Activated T-cell treated with anti-CD3 and anti-CD28 coated beads, Interleukin-2, amount 50 U/mL, for 24 hours (primary cell): ENCODE measurements at regions not wholly inside any gene's neighbourhood (a gene's known extent, or its start where the extent isn't known, plus 50 kb on each side); places are given as distances from the start of the nearest gene placed in this dataset.

ENCODE experiments used
- DNase-seq: peaks from one replicate; pipeline ENCODE4 v3.0.0-alpha.2; 2020
- H3K27ac Mint-ChIP-seq: 2 replicates; pipeline ENCODE4 v1.8.0; 2020; ENCODE audit warnings: mild to moderate bottlenecking, mixed read lengths
- H3K27me3 Mint-ChIP-seq: 2 replicates; pipeline ENCODE4 v1.8.0; 2020; ENCODE audit warnings: mixed read lengths
- H3K36me3 Mint-ChIP-seq: 2 replicates; pipeline ENCODE4 v1.8.0; 2020; ENCODE audit warnings: low read depth, mixed read lengths
- H3K4me1 Mint-ChIP-seq: 2 replicates; pipeline ENCODE4 v1.8.0; 2020; ENCODE audit warnings: low read depth, mixed read lengths
- H3K4me3 Mint-ChIP-seq: 2 replicates; pipeline ENCODE4 v1.8.0; 2020; ENCODE audit warnings: mild to moderate bottlenecking, moderate library complexity, mixed read lengths
- H3K9me3 Mint-ChIP-seq: 2 replicates; pipeline ENCODE4 v1.8.0; 2020; ENCODE audit warnings: mixed read lengths

DNA sequence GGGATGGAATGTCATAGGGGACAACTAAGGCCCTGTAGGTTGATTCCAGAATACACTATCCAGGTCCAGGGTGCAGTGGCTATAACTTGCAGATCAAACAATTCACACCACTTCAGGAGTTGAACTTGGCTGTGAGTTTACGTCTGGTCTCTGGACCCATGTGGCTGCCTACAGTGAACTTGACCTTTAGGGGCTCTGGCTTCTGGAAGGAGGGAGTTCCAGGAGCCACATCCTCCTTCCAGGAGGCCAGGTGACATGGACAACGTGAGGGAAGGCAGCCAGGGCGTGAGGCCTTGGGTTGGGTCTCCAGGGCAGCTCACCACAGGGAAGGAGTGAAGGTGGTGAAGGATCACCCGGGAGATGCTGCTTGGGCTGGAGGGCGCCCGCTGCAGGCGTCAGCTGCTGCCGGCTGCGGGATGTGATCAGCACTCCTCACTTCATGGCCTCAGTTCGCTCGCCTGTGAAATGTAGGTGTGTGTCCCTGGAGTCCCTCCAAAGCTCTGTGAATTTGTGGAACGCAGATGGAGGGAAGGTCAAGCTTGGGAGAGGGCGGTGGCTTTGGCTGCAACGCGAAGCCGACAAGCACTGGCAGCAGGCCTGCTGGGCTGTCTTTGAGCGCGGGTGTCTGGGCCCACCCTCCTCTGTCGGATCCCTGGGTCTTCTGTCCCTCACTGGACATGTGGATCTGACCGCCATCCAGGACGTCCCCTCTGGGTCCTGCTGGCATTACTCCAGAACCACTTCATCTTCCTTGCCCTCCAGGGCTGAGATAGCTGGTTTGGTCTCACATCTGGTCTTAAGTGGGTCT, 146.5 kb downstream of the GLI2 start:
- no peak overlapping the region for H3K27ac Mint-ChIP-seq
- H3K27me3 Mint-ChIP-seq, result peaks cover 11% of the 10 kb centered on the region
- H3K36me3 Mint-ChIP-seq, result no peaks in the 10 kb centered on the region
- DNase-seq, result no peak
- H3K9me3 Mint-ChIP-seq, result no peaks in the 10 kb centered on the region
- no peak overlapping the region for H3K4me3 Mint-ChIP-seq
- no peaks in the 10 kb centered on the region for H3K4me1 Mint-ChIP-seq

GRCh38 chr2:120883607-120884440, 148.2 kb downstream of the GLI2 start:
- H3K4me1 Mint-ChIP-seq, result no peaks in the 10 kb centered on the region
- peaks cover 10% of the 10 kb centered on the region for H3K27me3 Mint-ChIP-seq
- no peaks in the 10 kb centered on the region for H3K9me3 Mint-ChIP-seq
- H3K36me3 Mint-ChIP-seq, result no peaks in the 10 kb centered on the region
- DNase-seq, result no peak
- H3K27ac Mint-ChIP-seq, result no peak overlapping the region
- no peak overlapping the region for H3K4me3 Mint-ChIP-seq

DNA sequence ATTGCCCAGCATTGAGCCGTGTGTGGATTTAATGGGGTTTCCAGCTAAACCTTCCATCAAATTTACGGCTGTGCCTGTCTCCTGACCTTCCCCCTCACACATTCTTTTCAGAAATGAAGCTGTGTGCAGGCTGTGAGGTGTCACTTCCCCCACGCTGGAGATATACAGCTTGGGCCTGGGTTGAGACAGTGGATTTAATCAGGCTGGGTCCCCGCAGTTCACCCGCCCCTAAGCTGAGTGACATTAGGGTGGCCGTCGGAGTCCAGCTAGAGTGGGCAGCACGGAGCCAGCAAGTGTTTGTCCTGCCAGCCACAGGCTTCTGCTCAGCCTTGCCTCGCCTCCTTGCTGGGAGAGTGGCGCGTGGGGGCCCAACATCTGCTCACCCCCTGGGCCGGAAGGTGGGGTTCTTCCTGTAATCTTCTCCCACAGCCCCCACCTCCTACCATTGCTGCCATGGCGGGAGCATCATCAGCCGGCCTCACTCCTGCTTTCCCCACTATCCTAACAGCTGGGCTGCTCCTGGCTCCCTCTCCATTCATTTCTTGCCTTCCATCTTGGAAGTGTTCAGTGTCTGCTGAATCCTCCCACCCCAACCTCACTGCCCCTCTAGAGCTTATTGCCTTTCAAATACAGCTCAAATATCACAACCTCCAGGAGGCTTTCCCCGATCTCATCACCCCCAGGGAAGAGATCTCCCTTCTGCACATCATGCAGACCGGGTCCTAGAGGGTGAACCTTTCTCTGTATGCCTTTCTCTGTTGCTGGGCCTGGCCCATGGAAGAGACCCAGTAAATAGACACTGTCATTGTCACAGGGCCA, 149.0 kb downstream of the GLI2 start:
- Mint-ChIP-seq H3K9me3 (no peaks in the 10 kb centered on the region), H3K4me1 (no peaks in the 10 kb centered on the region), H3K4me3 (no peak overlapping the region), H3K27ac (no peak overlapping the region), H3K36me3 (no peaks in the 10 kb centered on the region), H3K27me3 (peaks cover 8% of the 10 kb centered on the region)
- no peak for DNase-seq

- DNase-seq, result no peak
- H3K27ac Mint-ChIP-seq, result no peak overlapping the region
- H3K4me3 Mint-ChIP-seq, result no peak overlapping the region
- H3K9me3 Mint-ChIP-seq, result no peaks in the 10 kb centered on the region
- no peaks in the 10 kb centered on the region for H3K4me1 Mint-ChIP-seq
- H3K27me3 Mint-ChIP-seq, result peaks cover 5% of the 10 kb centered on the region
- no peaks in the 10 kb centered on the region for H3K36me3 Mint-ChIP-seq
These were observed 149.7 kb downstream of the GLI2 start for GRCh38 chr2:120885321-120885720.

DNA sequence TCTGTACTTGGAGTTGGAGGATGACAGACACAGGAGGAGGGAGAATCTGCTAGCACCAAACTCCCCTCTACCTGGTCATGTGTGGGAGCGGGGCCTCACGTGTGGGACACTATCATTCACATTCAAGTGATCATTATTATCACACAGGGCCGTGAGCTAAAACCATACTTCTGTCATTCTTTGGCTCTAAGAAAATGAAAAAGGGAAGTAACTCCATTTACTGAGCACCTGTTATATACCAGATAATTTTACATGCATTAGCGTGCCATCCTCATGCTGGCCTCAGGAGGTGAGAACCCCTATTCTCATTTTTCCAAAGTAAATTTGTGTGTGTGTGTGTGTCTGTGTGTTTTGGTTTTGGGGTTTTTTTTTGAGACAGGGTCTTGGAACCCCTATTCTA, 150.1 kb downstream of the GLI2 start:
- H3K27ac Mint-ChIP-seq, result no peak overlapping the region
- H3K4me1 Mint-ChIP-seq, result no peaks in the 10 kb centered on the region
- H3K9me3 Mint-ChIP-seq, result no peaks in the 10 kb centered on the region
- no peaks in the 10 kb centered on the region for H3K36me3 Mint-ChIP-seq
- peaks cover 5% of the 10 kb centered on the region for H3K27me3 Mint-ChIP-seq
- H3K4me3 Mint-ChIP-seq, result no peak overlapping the region
- DNase-seq, result no peak

DNA sequence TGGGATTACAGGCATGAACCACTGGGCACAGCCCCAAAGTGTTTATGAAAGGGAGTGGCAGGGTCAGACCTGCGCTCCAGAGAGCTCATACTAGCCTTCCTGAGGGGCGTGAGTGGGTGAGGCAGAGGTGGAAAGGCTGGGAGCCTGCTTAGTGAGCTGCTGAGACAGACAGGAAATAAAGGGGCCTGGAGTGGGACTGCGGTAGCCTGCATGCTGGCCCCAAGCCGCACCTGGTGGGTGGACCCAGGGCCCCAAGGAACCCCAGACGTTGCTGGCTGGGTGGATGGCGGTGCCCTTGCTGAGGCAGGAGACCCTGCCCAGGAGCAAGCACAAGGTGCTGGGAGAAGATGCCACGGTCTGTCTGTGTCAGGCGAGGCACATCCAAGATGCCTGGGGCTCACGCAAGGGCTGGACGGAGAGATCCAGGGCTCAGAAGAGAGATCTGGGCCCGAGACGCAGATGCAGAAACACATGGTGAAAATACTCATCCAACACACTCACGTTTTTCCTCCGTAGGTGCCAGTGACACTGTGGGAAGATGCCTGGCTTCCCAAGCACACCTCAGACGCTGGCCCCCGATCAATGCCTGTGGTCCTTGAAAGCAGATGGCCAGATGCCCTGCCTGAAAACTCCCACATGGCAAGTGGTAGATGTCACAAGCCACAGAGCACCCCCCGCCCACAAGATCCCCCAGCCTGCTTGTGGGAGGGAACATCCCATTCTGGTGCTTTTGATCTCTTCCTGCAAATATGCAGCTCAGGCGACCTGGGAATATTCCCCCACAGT, 151.1 kb downstream of the GLI2 start:
- H3K27ac Mint-ChIP-seq, result no peak overlapping the region
- no peaks in the 10 kb centered on the region for H3K36me3 Mint-ChIP-seq
- no peaks in the 10 kb centered on the region for H3K9me3 Mint-ChIP-seq
- H3K4me1 Mint-ChIP-seq, result no peaks in the 10 kb centered on the region
- H3K27me3 Mint-ChIP-seq, result peaks cover 5% of the 10 kb centered on the region
- H3K4me3 Mint-ChIP-seq, result no peak overlapping the region
- no peak for DNase-seq

DNA sequence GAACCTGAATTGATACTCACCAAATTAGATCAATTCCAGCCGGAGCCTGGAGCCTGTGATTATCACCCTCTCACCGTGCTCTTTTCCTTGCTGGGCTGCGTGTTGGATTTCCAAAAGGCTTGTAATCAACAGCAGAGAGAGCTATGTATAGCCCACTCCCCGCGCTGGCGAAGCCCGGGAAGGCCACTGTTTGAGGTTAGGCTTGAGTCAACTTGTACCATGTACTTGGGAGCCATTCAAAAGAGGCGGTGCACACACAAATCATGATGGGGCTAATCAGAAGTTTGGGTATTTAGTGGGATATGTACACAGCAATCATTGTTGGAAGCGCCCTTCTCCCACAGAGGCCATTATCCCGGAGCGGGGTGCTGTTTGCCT, 151.6 kb downstream of the GLI2 start:
- no peak overlapping the region for H3K4me3 Mint-ChIP-seq
- no peaks in the 10 kb centered on the region for H3K9me3 Mint-ChIP-seq
- peaks cover 5% of the 10 kb centered on the region for H3K27me3 Mint-ChIP-seq
- H3K36me3 Mint-ChIP-seq, result no peaks in the 10 kb centered on the region
- H3K4me1 Mint-ChIP-seq, result no peaks in the 10 kb centered on the region
- DNase-seq, result no peak
- H3K27ac Mint-ChIP-seq, result no peak overlapping the region

- DNase-seq, result no peak
- no peaks in the 10 kb centered on the region for H3K4me1 Mint-ChIP-seq
- peaks cover 5% of the 10 kb centered on the region for H3K27me3 Mint-ChIP-seq
- H3K9me3 Mint-ChIP-seq, result no peaks in the 10 kb centered on the region
- H3K27ac Mint-ChIP-seq, result no peak overlapping the region
- no peak overlapping the region for H3K4me3 Mint-ChIP-seq
- no peaks in the 10 kb centered on the region for H3K36me3 Mint-ChIP-seq
These were observed 152.1 kb downstream of the GLI2 start for GRCh38 chr2:120887741-120888231.

GRCh38 chr2:120888851-120889250, 153.2 kb downstream of the GLI2 start:
- H3K27me3 Mint-ChIP-seq, result peaks cover 5% of the 10 kb centered on the region
- H3K9me3 Mint-ChIP-seq, result no peaks in the 10 kb centered on the region
- H3K4me3 Mint-ChIP-seq, result no peak overlapping the region
- no peaks in the 10 kb centered on the region for H3K36me3 Mint-ChIP-seq
- no peak overlapping the region for H3K27ac Mint-ChIP-seq
- no peak for DNase-seq
- H3K4me1 Mint-ChIP-seq, result no peaks in the 10 kb centered on the region

DNA sequence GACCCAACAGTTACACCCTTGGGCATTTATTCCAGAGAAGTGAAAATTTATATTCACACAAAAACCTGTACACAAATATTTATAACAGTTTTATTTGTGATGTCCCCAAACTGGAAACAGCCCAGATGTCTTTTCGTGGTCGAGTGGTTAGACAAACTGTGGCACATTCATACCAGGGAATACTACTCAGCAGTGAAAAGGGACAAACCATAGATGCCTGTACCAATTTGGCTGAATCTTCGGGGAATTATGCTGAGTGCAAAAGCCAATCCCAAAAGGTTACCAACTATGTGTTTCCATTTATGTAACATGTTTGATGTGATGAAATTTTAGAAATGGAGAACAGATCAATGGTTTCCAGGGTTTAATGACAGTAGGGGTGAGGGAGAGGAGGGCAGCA, 154.3 kb downstream of the GLI2 start:
- H3K27ac Mint-ChIP-seq, result no peak overlapping the region
- no peaks in the 10 kb centered on the region for H3K36me3 Mint-ChIP-seq
- H3K4me1 Mint-ChIP-seq, result no peaks in the 10 kb centered on the region
- H3K27me3 Mint-ChIP-seq, result peaks cover 3% of the 10 kb centered on the region
- H3K4me3 Mint-ChIP-seq, result no peak overlapping the region
- H3K9me3 Mint-ChIP-seq, result no peaks in the 10 kb centered on the region
- no peak for DNase-seq

DNA sequence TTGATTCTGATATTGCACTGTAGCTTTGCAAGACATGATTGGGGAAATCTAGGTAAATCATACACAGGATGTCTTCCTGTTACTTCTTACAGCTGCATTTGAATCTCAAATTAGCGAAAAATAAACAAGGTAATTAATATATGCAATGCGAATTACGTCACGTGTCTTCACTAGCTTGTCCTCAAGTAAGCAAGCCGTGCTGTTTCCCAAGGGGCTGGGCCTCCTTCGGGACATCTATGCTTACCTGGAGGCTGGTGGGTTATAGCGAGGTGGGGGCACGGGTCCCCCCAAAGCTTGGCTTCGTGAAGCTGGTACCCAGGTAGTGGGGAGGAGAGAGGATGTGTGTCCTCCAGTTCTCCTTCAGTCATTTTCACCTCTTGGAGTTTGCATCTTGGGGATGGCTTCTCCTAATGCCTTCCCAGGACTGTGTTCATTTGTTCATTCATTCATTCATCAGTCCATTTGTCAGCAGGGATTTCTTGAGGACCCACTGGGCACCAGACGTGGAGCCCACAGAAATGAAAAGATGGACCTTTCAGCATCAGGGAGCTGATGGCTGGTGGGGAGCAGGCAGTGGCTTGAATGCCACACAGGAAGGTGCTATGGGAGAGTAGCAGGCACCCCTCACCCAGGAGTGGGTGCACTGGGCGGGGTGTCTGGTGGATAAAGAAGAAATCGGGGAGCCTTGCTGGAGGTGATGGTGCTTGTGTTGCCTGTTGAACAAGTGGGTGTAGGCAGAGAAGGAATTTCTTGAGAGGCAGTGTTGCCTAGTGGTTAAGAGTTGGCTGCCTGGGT, 155.1 kb downstream of the GLI2 start:
- no peaks in the 10 kb centered on the region for H3K9me3 Mint-ChIP-seq
- H3K4me1 Mint-ChIP-seq, result no peaks in the 10 kb centered on the region
- H3K27ac Mint-ChIP-seq, result no peak overlapping the region
- no peak for DNase-seq
- H3K27me3 Mint-ChIP-seq, result no peaks in the 10 kb centered on the region
- H3K4me3 Mint-ChIP-seq, result no peak overlapping the region
- no peaks in the 10 kb centered on the region for H3K36me3 Mint-ChIP-seq

DNA sequence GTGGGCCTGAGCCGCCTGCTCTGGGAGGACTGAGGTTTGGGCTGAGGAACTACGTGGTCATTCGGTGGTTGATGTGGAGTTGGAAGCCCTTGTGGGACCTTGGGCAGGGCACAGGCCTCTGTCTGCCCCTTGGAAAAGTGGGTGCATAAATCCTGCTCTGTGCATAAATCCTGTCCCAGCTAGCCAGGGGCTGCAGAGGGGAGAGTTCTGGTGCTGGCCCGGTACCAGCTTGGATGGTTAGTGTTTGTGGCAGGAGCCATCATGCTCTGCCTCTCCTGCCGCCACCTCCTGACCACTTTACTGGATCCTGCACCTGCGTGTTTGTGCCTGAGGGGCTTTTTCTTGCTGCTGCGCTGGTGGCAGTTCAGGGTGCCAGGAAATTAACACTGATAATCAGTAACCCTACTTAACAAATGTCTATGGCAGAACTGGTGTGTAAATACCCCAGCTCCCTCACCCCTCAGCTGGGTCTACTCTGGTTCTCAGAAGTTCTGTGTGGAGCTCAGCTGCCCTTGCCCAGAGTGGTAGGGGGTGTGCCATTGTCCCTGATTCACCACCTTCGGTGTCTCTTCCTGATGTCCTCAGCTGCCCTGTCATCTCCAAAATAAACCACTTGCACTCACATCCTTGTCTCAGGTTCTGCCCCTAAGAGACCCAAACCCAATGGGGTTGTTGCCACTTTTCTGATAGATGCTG, 156.8 kb downstream of the GLI2 start:
- Mint-ChIP-seq H3K4me1 (no peaks in the 10 kb centered on the region), H3K27me3 (no peaks in the 10 kb centered on the region), H3K4me3 (no peak overlapping the region), H3K9me3 (no peaks in the 10 kb centered on the region), H3K27ac (no peak overlapping the region), H3K36me3 (no peaks in the 10 kb centered on the region)
- no peak for DNase-seq
